ENCODE measurements at regions not wholly inside any gene's neighbourhood (a gene's known extent, or its start where the extent isn't known, plus 50 kb on each side); places are given as distances from the start of the nearest gene placed in this dataset.

GRCh38 chr3:88785841-88786240, 321.6 kb upstream of the EPHA3 start:
- TF ChIP-seq CTCF (IDR thresholded peaks at IDR 0.05; ENCODE audit: low read length) (no peak), EZH2 (optimal IDR thresholded peaks at IDR 0.05; ENCODE audit: low read depth, low read length) (no peak)

Measured in MM.1S (cell line).